HepG2 (cell line): ENCODE measurements at regions not wholly inside any gene's neighbourhood (a gene's known extent, or its start where the extent isn't known, plus 50 kb on each side); places are given as distances from the start of the nearest gene placed in this dataset.
A peak's percentile ranks its signal among the peaks of the same experiment; 100 is the strongest.

ENCODE experiments used
- CHD4 ChIP-seq: fragments of 200-600 bp; sonication (generic); IDR thresholded peaks from 2 replicates; pipeline ENCODE4 v1.7.0; 2017; ENCODE audit warnings: mild to moderate bottlenecking, low read length, borderline replicate concordance
- FOXC1 ChIP-seq: sonication (generic); formaldehyde crosslinking; IDR thresholded peaks from 2 replicates; pipeline ENCODE4 v1.8.0; 2022; ENCODE audit warnings: mild to moderate bottlenecking, missing genetic modification reagents, borderline replicate concordance
- MAFK ChIP-seq, 2 experiments: IDR thresholded peaks in 1 of 2; conservative IDR thresholded peaks in 1 of 2; 2 replicates each; pipeline ENCODE4 v1.6.1; 2011; ENCODE audit warnings: improper control_type of control experiment in 2 of 2, low read length in 2 of 2
- MIER3 ChIP-seq: IDR thresholded peaks from 2 replicates; pipeline ENCODE4 v1.6.1; 2016; ENCODE audit warnings: missing compliant biosample characterization, borderline replicate concordance
- NR3C1 ChIP-seq: sonication (generic); formaldehyde crosslinking; IDR thresholded peaks from 2 replicates; pipeline ENCODE4 v1.4.0; 2020; ENCODE audit warnings: missing genetic modification reagents
- PCBP2 ChIP-seq: fragments of 200-400 bp; formaldehyde crosslinking; optimal IDR thresholded peaks from 2 replicates; pipeline ENCODE3; 2018; ENCODE audit warnings: low read length, low read depth; ENCODE audit not compliant: poor library complexity, severe bottlenecking
- RBAK ChIP-seq: sonication (generic); formaldehyde crosslinking; IDR thresholded peaks from 2 replicates; pipeline ENCODE4 v1.5.1; 2020; ENCODE audit warnings: mild to moderate bottlenecking, missing genetic modification reagents
- RNF2 ChIP-seq: fragments of 450-650 bp; conservative IDR thresholded peaks from 2 replicates; pipeline ENCODE4 v1.6.1; 2016; ENCODE audit warnings: low read depth
- RXRA ChIP-seq: sonication (generic); formaldehyde crosslinking; IDR thresholded peaks from 2 replicates; pipeline ENCODE4 v1.5.1; 2020; ENCODE audit warnings: missing genetic modification reagents
- SOX5 ChIP-seq: IDR thresholded peaks from 2 replicates; pipeline ENCODE4 v1.6.1; 2016; ENCODE audit warnings: borderline replicate concordance
- TBP ChIP-seq: sonication (generic); formaldehyde crosslinking; IDR thresholded peaks from 2 replicates; pipeline ENCODE4 v1.5.0; 2020; ENCODE audit warnings: missing genetic modification reagents
- TCF7L2 ChIP-seq: IDR thresholded peaks from 2 replicates; pipeline ENCODE4 v1.6.1; 2011; ENCODE audit warnings: mild to moderate bottlenecking, low read depth, low read length, moderate library complexity
- TOE1 ChIP-seq: sonication (generic); formaldehyde crosslinking; IDR thresholded peaks from 2 replicates; pipeline ENCODE4 v1.4.0; 2020; ENCODE audit warnings: mild to moderate bottlenecking, missing genetic modification reagents
- ZBTB7B ChIP-seq: sonication (generic); formaldehyde crosslinking; IDR thresholded peaks from 2 replicates; pipeline ENCODE4 v1.4.0; 2020; ENCODE audit warnings: missing genetic modification reagents
- ZKSCAN8 ChIP-seq: IDR thresholded peaks from 2 replicates; pipeline ENCODE4 v1.6.1; 2016; ENCODE audit warnings: borderline replicate concordance, missing genetic modification reagents, missing compliant biosample characterization
- ZNF484 ChIP-seq: sonication (generic); formaldehyde crosslinking; IDR thresholded peaks from 2 replicates; pipeline ENCODE4 v1.5.1; 2020; ENCODE audit warnings: mild to moderate bottlenecking, low read depth, missing genetic modification reagents, borderline replicate concordance
- ZNF563 ChIP-seq: sonication (generic); formaldehyde crosslinking; IDR thresholded peaks from 2 replicates; pipeline ENCODE4 v1.8.0; 2022; ENCODE audit warnings: mild to moderate bottlenecking, moderate library complexity, missing genetic modification reagents
- ZNF616 ChIP-seq: sonication (generic); formaldehyde crosslinking; IDR thresholded peaks from 2 replicates; pipeline ENCODE4 v1.5.0; 2020; ENCODE audit warnings: low read depth, mild to moderate bottlenecking, missing genetic modification reagents
- TF ChIP-seq, protein P1 (sequence below): sonication (generic); formaldehyde crosslinking; IDR thresholded peaks from 2 replicates; pipeline ENCODE4 v1.8.1; 2022; ENCODE audit warnings: low read depth, mild to moderate bottlenecking, missing genetic modification reagents
- TF ChIP-seq, protein P2 (sequence below): IDR thresholded peaks from 2 replicates; pipeline ENCODE4 v1.6.1; 2016; ENCODE audit warnings: low read depth, borderline replicate concordance
- TF ChIP-seq, protein P3 (sequence below): sonication (generic); IDR thresholded peaks from 2 replicates; pipeline ENCODE4 v1.6.1; 2016; ENCODE audit warnings: low read depth, borderline replicate concordance
- TF ChIP-seq, protein P4 (sequence below): sonication (generic); formaldehyde crosslinking; IDR thresholded peaks from 2 replicates; pipeline ENCODE4 v1.8.1; 2023; ENCODE audit warnings: mild to moderate bottlenecking, inconsistent platforms, moderate library complexity, missing genetic modification reagents, borderline replicate concordance
- TF ChIP-seq, protein P5 (sequence below): sonication (generic); formaldehyde crosslinking; IDR thresholded peaks from 2 replicates; pipeline ENCODE4 v1.8.1; 2023; ENCODE audit warnings: mild to moderate bottlenecking, missing genetic modification reagents

DNA sequence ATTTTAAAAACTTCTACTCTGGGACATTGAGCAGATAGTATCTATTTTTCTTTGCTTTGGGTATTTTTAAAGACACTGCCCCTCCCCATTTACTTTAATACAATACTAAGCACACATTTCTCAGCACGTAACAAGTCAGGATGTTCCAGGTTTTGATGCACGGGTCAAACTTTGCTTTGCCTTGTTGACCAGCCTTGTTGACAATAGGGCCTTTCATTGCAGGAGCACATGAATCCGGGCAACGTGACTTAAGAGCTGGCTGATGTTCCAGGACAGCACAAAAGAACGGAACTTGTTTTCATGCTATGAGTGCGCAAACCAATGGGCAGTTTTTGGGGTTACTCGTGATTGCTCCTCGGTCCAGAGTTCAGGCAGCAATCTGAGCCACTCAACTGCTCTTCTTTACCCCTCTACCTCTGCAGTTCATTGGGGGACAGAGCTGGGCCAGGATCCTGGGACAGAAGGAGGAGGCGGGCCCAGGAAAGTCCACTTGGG is 78.6 kb upstream of the SLC22A16 start (continued):
- TF ChIP-seq RNF2 (no peak), MIER3 (peak; percentile 99), ZBTB7B (peak; percentile 66; the same call in 1 of the 2 replicates), RXRA (peak; percentile 96), ZNF616 (CRISPR knock-in tag) (no peak), TOE1 (CRISPR knock-in tag) (no peak), NR3C1 (no peak), FOXC1 (CRISPR knock-in tag) (peak; percentile 77; the same call in 1 of the 2 replicates), TBP (CRISPR knock-in tag) (no peak; the same call in 1 of the 2 replicates), ZNF563 (CRISPR knock-in tag) (0 out of 2 replicates have a peak, but pooled peaks have one; percentile 47), TCF7L2 (no peak), PCBP2 (no peak), ZKSCAN8 (CRISPR knock-in tag) (peak; percentile 95; the same call in 1 of the 2 replicates), SOX5 (peak; percentile 100), CHD4 (no peak), ZNF484 (CRISPR knock-in tag) (no peak), RBAK (CRISPR knock-in tag) (peak; percentile 68), MAFK (conservative IDR thresholded peaks at IDR 0.05 in 1 of 2, IDR thresholded peaks at IDR 0.05 in 1 of 2; ENCODE audit: low read length in 2 of 2) (no peak)
- TF ChIP-seq, protein P1, sequence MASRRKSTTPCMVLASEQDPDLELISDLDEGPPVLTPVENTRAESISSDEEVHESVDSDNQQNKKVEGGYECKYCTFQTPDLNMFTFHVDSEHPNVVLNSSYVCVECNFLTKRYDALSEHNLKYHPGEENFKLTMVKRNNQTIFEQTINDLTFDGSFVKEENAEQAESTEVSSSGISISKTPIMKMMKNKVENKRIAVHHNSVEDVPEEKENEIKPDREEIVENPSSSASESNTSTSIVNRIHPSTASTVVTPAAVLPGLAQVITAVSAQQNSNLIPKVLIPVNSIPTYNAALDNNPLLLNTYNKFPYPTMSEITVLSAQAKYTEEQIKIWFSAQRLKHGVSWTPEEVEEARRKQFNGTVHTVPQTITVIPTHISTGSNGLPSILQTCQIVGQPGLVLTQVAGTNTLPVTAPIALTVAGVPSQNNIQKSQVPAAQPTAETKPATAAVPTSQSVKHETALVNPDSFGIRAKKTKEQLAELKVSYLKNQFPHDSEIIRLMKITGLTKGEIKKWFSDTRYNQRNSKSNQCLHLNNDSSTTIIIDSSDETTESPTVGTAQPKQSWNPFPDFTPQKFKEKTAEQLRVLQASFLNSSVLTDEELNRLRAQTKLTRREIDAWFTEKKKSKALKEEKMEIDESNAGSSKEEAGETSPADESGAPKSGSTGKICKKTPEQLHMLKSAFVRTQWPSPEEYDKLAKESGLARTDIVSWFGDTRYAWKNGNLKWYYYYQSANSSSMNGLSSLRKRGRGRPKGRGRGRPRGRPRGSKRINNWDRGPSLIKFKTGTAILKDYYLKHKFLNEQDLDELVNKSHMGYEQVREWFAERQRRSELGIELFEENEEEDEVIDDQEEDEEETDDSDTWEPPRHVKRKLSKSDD (CRISPR knock-in tag): peak; percentile 57; the same call in 1 of the 2 replicates
- TF ChIP-seq, protein P2, sequence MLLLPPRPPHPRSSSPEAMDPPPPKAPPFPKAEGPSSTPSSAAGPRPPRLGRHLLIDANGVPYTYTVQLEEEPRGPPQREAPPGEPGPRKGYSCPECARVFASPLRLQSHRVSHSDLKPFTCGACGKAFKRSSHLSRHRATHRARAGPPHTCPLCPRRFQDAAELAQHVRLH (CRISPR knock-in tag): peak; percentile 83; the same call in 1 of the 2 replicates
- TF ChIP-seq, protein P3, sequence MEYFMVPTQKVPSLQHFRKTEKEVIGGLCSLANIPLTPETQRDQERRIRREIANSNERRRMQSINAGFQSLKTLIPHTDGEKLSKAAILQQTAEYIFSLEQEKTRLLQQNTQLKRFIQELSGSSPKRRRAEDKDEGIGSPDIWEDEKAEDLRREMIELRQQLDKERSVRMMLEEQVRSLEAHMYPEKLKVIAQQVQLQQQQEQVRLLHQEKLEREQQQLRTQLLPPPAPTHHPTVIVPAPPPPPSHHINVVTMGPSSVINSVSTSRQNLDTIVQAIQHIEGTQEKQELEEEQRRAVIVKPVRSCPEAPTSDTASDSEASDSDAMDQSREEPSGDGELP: peak; percentile 76; the same call in 1 of the 2 replicates
- TF ChIP-seq, protein P4, sequence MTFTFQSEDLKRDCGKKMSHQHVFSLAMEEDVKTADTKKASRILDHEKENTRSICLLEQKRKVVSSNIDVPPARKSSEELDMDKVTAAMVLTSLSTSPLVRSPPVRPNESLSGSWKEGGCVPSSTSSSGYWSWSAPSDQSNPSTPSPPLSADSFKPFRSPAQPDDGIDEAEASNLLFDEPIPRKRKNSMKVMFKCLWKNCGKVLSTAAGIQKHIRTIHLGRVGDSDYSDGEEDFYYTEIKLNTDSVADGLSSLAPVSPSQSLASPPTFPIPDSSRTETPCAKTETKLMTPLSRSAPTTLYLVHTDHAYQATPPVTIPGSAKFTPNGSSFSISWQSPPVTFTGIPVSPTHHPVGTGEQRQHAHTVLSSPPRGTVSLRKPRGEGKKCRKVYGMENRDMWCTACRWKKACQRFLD (CRISPR knock-in tag): 0 out of 2 replicates have a peak, but pooled peaks have one; percentile 35
- TF ChIP-seq, protein P5, sequence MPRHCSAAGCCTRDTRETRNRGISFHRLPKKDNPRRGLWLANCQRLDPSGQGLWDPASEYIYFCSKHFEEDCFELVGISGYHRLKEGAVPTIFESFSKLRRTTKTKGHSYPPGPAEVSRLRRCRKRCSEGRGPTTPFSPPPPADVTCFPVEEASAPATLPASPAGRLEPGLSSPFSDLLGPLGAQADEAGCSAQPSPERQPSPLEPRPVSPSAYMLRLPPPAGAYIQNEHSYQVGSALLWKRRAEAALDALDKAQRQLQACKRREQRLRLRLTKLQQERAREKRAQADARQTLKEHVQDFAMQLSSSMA (CRISPR knock-in tag): no peak
